ENCODE measurements at regions not wholly inside any gene's neighbourhood (a gene's known extent, or its start where the extent isn't known, plus 50 kb on each side); places are given as distances from the start of the nearest gene placed in this dataset.

GRCh38 chr2:74041182-74041581, 56.5 kb downstream of the TET3 start:
- Histone ChIP-seq H3K4me2 (ENCODE audit: low read length) (peak overlapping the region; percentile 29), H3K9ac (ENCODE audit: low read length) (no peak overlapping the region), H3K9me3 (ENCODE audit: insufficient read depth, low read length) (no peaks in the 10 kb centered on the region), H2AFZ (ENCODE audit: low read depth, low read length) (no peak overlapping the region), H3K4me3 (ENCODE audit: low read length) (no peak overlapping the region), H3K79me2 (ENCODE audit: low read length) (peaks cover 100% of the 10 kb centered on the region), H3K27me3 (ENCODE audit: low read depth, low read length) (no peaks in the 10 kb centered on the region), H3K4me1 (ENCODE audit: low read length) (peaks cover 59% of the 10 kb centered on the region), H3K27ac (ENCODE audit: low read length) (peak overlapping the region; percentile 31; the same call in 1 of the 2 replicates), H3K36me3 (replicated peaks; ENCODE audit: low read depth, low read length) (peaks cover 17% of the 10 kb centered on the region), H4K20me1 (ENCODE audit: insufficient read depth, low read length) (peaks cover 85% of the 10 kb centered on the region)
- no peak for TF ChIP-seq CTCF (IDR thresholded peaks at IDR 0.05; ENCODE audit: low read depth, low read length)
- no peak for TF ChIP-seq EZH2phosphoT487 (IDR thresholded peaks at IDR 0.05; ENCODE audit: low read depth)

- H2AFZ ChIP-seq (ENCODE audit: low read depth, low read length): no peak overlapping the region
- H3K9me3 ChIP-seq (ENCODE audit: insufficient read depth, low read length): no peaks in the 10 kb centered on the region
- TF ChIP-seq EZH2phosphoT487 (IDR thresholded peaks at IDR 0.05; ENCODE audit: low read depth) (no peak), CTCF (IDR thresholded peaks at IDR 0.05; ENCODE audit: low read depth, low read length) (no peak)
- H3K4me1 ChIP-seq (ENCODE audit: low read length): peaks cover 54% of the 10 kb centered on the region
- H3K4me2 ChIP-seq (ENCODE audit: low read length): no peak overlapping the region
- H3K27me3 ChIP-seq (ENCODE audit: low read depth, low read length): no peaks in the 10 kb centered on the region
- peaks cover 100% of the 10 kb centered on the region for H3K79me2 ChIP-seq (ENCODE audit: low read length)
- H3K27ac ChIP-seq (ENCODE audit: low read length): no peak overlapping the region
- H3K9ac ChIP-seq (ENCODE audit: low read length): no peak overlapping the region
- H3K4me3 ChIP-seq (ENCODE audit: low read length): no peak overlapping the region
- peaks cover 90% of the 10 kb centered on the region for H4K20me1 ChIP-seq (ENCODE audit: insufficient read depth, low read length)
- peaks cover 20% of the 10 kb centered on the region for H3K36me3 ChIP-seq (replicated peaks; ENCODE audit: low read depth, low read length)
Measured at GRCh38 chr2:74041726-74042125, 57.0 kb downstream of the TET3 start.

GRCh38 chr2:74042606-74043005, 57.9 kb downstream of the TET3 start:
- Histone ChIP-seq H4K20me1 (ENCODE audit: insufficient read depth, low read length) (peaks cover 99% of the 10 kb centered on the region), H3K4me3 (ENCODE audit: low read length) (no peak overlapping the region), H3K9ac (ENCODE audit: low read length) (no peak overlapping the region), H3K27ac (ENCODE audit: low read length) (no peak overlapping the region), H3K79me2 (ENCODE audit: low read length) (peaks cover 100% of the 10 kb centered on the region), H2AFZ (ENCODE audit: low read depth, low read length) (no peak overlapping the region), H3K36me3 (replicated peaks; ENCODE audit: low read depth, low read length) (peaks cover 24% of the 10 kb centered on the region), H3K9me3 (ENCODE audit: insufficient read depth, low read length) (no peaks in the 10 kb centered on the region), H3K27me3 (ENCODE audit: low read depth, low read length) (no peaks in the 10 kb centered on the region), H3K4me2 (ENCODE audit: low read length) (no peak overlapping the region), H3K4me1 (ENCODE audit: low read length) (peaks cover 45% of the 10 kb centered on the region)
- TF ChIP-seq CTCF (IDR thresholded peaks at IDR 0.05; ENCODE audit: low read depth, low read length) (no peak), EZH2phosphoT487 (IDR thresholded peaks at IDR 0.05; ENCODE audit: low read depth) (no peak)

GRCh38 chr2:74043345-74044329, 58.9 kb downstream of the TET3 start:
- Histone ChIP-seq H3K79me2 (ENCODE audit: low read length) (peaks cover 100% of the 10 kb centered on the region), H3K9me3 (ENCODE audit: insufficient read depth, low read length) (no peaks in the 10 kb centered on the region), H3K9ac (ENCODE audit: low read length) (no peak overlapping the region), H3K36me3 (replicated peaks; ENCODE audit: low read depth, low read length) (peaks cover 34% of the 10 kb centered on the region), H3K4me3 (ENCODE audit: low read length) (no peak overlapping the region), H3K27ac (ENCODE audit: low read length) (no peak overlapping the region), H3K4me2 (ENCODE audit: low read length) (no peak overlapping the region), H4K20me1 (ENCODE audit: insufficient read depth, low read length) (peaks cover 100% of the 10 kb centered on the region), H3K27me3 (ENCODE audit: low read depth, low read length) (no peaks in the 10 kb centered on the region), H3K4me1 (ENCODE audit: low read length) (peaks cover 35% of the 10 kb centered on the region), H2AFZ (ENCODE audit: low read depth, low read length) (no peak overlapping the region)
- TF ChIP-seq EZH2phosphoT487 (IDR thresholded peaks at IDR 0.05; ENCODE audit: low read depth) (no peak), CTCF (IDR thresholded peaks at IDR 0.05; ENCODE audit: low read depth, low read length) (no peak)
